ENCODE measurements at regions not wholly inside any gene's neighbourhood (a gene's known extent, or its start where the extent isn't known, plus 50 kb on each side); places are given as distances from the start of the nearest gene placed in this dataset.

DNA sequence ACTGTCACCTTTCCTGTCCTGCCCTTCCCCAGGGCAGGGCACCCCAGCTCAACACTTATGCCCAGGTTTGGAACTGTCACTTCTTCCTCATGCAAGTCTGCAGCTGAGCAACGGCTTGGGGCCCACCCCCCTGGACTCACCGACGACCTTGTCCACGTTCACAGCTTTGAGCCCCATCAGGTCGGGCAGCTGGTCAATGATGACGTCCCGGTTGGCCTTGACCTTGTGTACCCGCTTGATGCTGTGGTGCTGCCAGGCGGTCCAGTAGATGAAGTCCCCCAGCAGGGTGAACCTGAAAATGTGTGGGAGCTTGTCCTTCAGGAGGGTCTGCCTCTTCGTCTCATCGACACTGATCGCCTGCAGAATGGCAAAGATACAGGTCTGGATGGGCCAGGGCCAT lies 135.0 kb downstream of the CRYBB2 start:
- Mint-ChIP-seq H3K4me3 (ENCODE audit: low read depth) (no peak overlapping the region), H3K27me3 (ENCODE audit: low read depth) (no peaks in the 10 kb centered on the region), H3K36me3 (ENCODE audit: low read depth) (peaks cover 47% of the 10 kb centered on the region), H3K4me1 (ENCODE audit: low read depth) (no peaks in the 10 kb centered on the region), H3K27ac (no peak overlapping the region), H3K9me3 (no peaks in the 10 kb centered on the region)
- intact Hi-C loops (cut with micrococcal nuclease), result no loop called here
- DNase-seq (ENCODE audit: low spot score), result no peak

DNA sequence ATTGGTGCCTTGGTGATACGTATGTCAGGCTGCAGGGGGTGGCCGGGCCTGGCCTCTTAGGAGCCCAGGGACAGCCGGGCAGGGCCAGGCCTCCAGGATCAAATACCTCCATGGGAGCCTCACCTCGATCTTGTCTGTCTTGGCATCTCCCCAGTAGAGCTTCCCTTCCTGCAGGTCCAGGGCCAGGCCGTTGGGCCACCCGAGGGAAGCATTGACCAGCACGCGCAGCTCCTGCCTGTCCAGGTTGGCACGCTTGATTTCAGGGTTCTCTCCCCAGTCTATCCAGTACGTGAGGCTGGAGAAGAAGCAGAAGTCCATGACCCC lies 137.7 kb downstream of the CRYBB2 start:
- DNase-seq (ENCODE audit: low spot score), result no peak
- Mint-ChIP-seq H3K27ac (no peak overlapping the region), H3K4me3 (ENCODE audit: low read depth) (no peak overlapping the region), H3K4me1 (ENCODE audit: low read depth) (no peaks in the 10 kb centered on the region), H3K27me3 (ENCODE audit: low read depth) (no peaks in the 10 kb centered on the region), H3K9me3 (no peaks in the 10 kb centered on the region), H3K36me3 (ENCODE audit: low read depth) (peaks cover 34% of the 10 kb centered on the region)
- intact Hi-C loops (cut with micrococcal nuclease), result no loop called here

DNA sequence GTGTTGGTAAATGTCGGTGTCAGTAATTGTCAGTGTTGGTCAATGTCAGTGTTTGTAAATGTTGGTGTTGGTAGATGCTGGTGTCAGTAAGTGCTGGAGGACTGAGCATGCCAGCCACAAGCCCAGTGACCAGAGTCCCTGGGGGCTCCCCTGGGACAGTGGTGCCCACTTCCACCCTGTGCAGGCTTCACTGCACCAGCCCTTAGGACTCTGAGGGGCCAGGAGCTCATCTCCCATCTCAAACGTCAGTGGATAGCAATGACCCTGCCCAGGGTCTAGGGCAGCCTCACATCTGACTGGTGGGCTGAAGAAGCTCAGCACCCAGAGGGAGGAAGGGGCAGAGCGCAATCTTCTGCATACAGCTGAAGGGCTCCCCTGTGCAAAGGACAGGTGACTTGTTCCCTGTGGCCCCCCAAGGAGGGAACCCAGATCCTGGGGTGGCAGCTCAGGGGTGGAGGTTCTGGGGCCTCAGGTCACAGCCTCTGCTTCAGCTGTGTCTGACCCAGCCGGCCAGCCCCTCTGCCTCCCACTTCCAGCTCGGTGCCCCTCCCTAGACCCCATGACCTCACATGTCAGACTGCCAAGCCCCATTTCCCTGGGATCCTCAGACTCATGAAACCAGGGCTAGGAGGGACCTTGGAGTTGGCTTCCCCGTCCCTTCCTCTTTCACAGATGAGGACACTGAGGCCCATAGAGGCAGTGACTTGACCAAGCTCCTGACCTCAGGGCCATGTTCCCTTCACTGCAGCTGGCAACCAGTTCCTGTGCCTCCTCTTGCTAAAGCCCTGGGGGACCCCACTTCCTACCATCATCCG lies 138.4 kb downstream of the CRYBB2 start:
- intact Hi-C loops (cut with micrococcal nuclease), result no loop called here
- H3K27me3 Mint-ChIP-seq (ENCODE audit: low read depth), result no peaks in the 10 kb centered on the region
- H3K9me3 Mint-ChIP-seq, result no peaks in the 10 kb centered on the region
- H3K4me3 Mint-ChIP-seq (ENCODE audit: low read depth), result no peak overlapping the region
- peaks cover 2% of the 10 kb centered on the region for H3K4me1 Mint-ChIP-seq (ENCODE audit: low read depth)
- H3K36me3 Mint-ChIP-seq (ENCODE audit: low read depth), result peaks cover 34% of the 10 kb centered on the region
- DNase-seq (ENCODE audit: low spot score), result no peak
- H3K27ac Mint-ChIP-seq, result no peak overlapping the region

DNA sequence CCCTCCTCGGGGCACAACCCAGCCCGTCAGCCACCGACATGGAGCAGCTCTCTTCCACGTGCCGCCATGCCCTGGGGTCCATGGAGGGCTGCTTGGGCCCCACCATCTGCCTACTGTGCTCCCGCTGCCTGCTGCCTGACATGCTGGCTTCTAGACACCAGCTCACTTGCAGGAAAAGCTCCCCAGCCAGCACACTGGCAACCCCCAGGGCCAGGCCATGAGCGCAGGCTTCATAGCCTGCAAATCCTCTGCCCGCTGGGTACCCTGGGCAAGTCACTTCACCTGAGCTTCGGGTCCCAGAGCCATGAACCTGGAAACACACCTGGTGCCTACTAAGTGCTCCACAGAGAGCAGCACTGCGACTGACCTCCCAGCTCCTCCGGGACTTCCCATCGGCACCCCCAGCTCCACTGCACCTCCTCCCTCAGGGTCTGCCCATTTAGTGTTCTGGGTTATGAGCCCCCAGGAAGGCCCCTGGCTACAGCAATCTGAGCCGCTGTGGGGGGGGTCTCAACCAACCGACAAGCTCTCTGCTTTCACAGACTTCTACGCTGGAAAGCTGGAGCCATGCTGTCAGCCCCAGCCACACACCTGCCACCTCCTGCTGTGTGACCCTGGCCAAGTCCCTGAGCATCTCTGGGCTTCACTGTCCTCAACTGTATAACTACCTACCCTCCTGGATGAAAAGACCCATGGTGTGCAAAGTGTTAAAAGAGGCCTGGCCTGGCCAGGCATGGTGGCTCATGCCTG lies 139.2 kb downstream of the CRYBB2 start:
- peaks cover 33% of the 10 kb centered on the region for H3K36me3 Mint-ChIP-seq (ENCODE audit: low read depth)
- intact Hi-C loops (cut with micrococcal nuclease), result no loop called here
- peaks cover 2% of the 10 kb centered on the region for H3K4me1 Mint-ChIP-seq (ENCODE audit: low read depth)
- no peaks in the 10 kb centered on the region for H3K27me3 Mint-ChIP-seq (ENCODE audit: low read depth)
- no peak for DNase-seq (ENCODE audit: low spot score)
- no peaks in the 10 kb centered on the region for H3K9me3 Mint-ChIP-seq
- no peak overlapping the region for H3K27ac Mint-ChIP-seq
- H3K4me3 Mint-ChIP-seq (ENCODE audit: low read depth), result no peak overlapping the region

DNA sequence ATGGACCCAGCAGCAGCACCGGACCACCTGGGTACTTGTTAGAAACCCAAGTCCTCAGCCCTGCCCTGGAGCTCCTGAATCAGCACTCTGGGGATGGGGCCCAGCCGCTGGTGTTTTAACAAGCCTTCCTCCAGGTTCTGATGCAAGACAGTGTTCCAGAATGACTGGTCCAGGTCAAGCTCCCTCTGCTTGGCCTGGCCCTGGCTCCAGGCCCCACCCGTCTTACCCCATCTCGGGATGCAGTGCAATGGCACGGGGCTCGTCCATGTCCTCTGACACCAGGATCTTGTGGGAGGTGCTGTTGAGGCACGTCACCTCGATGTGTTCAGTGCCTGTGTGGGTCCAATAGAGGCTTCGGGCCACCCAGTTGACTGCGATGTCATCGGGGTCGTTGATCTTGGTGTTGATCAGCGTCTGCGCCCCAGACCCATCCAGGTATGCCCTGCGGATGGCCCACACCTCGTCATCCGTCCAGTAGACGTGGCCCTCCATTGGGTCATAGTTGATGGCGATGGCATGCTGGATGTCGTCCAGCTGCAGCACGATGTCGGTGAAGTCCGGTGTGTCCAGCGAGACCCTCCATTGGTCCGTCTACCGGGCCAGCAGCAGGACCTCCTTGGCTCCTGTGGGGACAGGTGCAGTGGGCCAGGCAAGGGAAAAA lies 140.3 kb downstream of the CRYBB2 start:
- H3K9me3 Mint-ChIP-seq, result no peaks in the 10 kb centered on the region
- DNase-seq (ENCODE audit: low spot score), result no peak

DNA sequence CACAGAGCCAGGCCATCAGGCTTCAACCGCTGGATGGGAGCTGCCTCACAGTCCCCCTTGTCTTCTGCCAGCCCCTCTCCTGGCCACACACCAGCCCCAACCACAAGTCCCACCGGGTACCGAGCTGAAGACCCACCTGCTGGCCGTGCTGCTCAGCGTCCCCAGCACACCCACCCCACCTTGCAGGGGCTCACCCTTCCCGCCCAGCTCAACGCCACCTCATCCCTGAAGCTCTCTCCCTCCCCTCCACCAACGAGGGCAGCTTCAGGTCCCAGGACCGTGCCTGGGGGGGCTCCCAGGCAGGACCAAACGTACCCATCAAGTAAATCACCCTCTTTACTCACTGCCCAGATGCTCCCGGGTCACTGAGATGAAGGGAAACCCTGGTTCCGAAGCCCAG lies 141.0 kb downstream of the CRYBB2 start:
- intact Hi-C loops (cut with micrococcal nuclease), result no loop called here
- no peaks in the 10 kb centered on the region for H3K27me3 Mint-ChIP-seq (ENCODE audit: low read depth)
- peaks cover 21% of the 10 kb centered on the region for H3K36me3 Mint-ChIP-seq (ENCODE audit: low read depth)
- H3K27ac Mint-ChIP-seq, result no peak overlapping the region
- H3K4me1 Mint-ChIP-seq (ENCODE audit: low read depth), result peaks cover 5% of the 10 kb centered on the region
- no peak for DNase-seq (ENCODE audit: low spot score)
- no peak overlapping the region for H3K4me3 Mint-ChIP-seq (ENCODE audit: low read depth)
- H3K9me3 Mint-ChIP-seq, result no peaks in the 10 kb centered on the region

More for the DNA sequence above, 140.3 kb downstream of the CRYBB2 start:
- H3K4me3 Mint-ChIP-seq (ENCODE audit: low read depth), result no peak overlapping the region
- no peak overlapping the region for H3K27ac Mint-ChIP-seq
- peaks cover 5% of the 10 kb centered on the region for H3K4me1 Mint-ChIP-seq (ENCODE audit: low read depth)
- H3K36me3 Mint-ChIP-seq (ENCODE audit: low read depth), result peaks cover 22% of the 10 kb centered on the region
- H3K27me3 Mint-ChIP-seq (ENCODE audit: low read depth), result no peaks in the 10 kb centered on the region
- intact Hi-C loops (cut with micrococcal nuclease), result no loop called here

DNA sequence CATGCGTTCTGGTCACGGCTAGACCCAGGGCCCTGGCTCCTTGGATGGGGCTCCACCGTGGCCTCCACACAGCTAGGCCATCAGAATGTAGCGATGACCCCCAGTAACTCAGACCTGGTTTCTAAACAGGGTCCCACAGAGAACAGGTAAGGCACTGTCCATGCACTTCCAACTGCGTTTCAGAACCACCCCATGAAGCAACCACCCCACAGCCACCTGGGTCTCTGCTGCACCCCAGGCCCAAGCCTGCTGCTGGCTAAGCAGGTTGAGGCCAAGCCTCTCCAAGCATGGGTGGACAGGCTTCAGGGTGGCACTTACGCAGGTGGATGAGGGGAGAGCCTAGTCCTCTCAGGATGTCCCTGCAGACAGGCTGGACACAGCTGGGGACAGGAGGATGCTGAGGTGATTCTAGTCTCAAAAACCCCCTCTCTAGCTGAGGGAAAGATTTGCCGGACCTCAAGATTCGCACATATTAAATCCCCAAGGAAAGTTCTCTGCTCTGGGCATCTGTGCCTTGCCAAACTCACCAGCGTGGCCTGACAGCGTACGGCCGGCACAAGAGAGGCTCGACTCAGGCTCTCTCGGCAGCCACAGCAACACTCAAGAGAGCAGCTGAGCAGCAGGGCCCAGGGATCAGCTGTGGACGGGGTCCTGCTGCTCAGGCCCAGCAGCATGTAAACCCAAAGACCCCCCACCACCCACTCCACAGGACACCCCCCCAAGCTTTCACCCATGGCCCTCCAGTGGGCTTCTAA lies 141.6 kb downstream of the CRYBB2 start:
- intact Hi-C loops (cut with micrococcal nuclease), result no loop called here
- H3K9me3 Mint-ChIP-seq, result no peaks in the 10 kb centered on the region
- H3K27me3 Mint-ChIP-seq (ENCODE audit: low read depth), result no peaks in the 10 kb centered on the region
- DNase-seq (ENCODE audit: low spot score), result no peak
- peaks cover 15% of the 10 kb centered on the region for H3K36me3 Mint-ChIP-seq (ENCODE audit: low read depth)
- no peak overlapping the region for H3K27ac Mint-ChIP-seq
- H3K4me1 Mint-ChIP-seq (ENCODE audit: low read depth), result peaks cover 5% of the 10 kb centered on the region
- no peak overlapping the region for H3K4me3 Mint-ChIP-seq (ENCODE audit: low read depth)

DNA sequence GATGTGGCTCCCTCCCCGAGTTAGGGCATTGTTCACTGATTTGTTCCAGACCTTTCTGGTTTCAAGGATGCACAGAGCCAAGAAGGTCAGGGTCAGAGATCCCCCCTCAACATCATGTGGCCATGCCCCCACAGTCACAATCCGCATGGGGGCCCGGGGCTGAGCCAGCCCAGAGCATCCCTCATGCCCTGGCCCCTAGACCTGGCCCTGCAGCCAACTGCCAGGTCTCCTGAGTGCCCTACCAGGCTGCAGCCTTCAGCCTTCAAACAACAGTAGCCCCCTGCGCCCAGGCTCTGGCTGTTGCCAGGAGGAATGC lies 142.4 kb downstream of the CRYBB2 start:
- Mint-ChIP-seq H3K36me3 (ENCODE audit: low read depth) (peaks cover 8% of the 10 kb centered on the region), H3K27ac (no peak overlapping the region), H3K9me3 (no peaks in the 10 kb centered on the region), H3K27me3 (ENCODE audit: low read depth) (no peaks in the 10 kb centered on the region), H3K4me1 (ENCODE audit: low read depth) (peaks cover 5% of the 10 kb centered on the region), H3K4me3 (ENCODE audit: low read depth) (no peak overlapping the region)
- intact Hi-C loops (cut with micrococcal nuclease), result loop anchor here (2.0 kb wide), 2 partner anchors 37 to 87 kb away; no protein-coding TSS in a partner anchor
- DNase-seq (ENCODE audit: low spot score), result no peak

DNA sequence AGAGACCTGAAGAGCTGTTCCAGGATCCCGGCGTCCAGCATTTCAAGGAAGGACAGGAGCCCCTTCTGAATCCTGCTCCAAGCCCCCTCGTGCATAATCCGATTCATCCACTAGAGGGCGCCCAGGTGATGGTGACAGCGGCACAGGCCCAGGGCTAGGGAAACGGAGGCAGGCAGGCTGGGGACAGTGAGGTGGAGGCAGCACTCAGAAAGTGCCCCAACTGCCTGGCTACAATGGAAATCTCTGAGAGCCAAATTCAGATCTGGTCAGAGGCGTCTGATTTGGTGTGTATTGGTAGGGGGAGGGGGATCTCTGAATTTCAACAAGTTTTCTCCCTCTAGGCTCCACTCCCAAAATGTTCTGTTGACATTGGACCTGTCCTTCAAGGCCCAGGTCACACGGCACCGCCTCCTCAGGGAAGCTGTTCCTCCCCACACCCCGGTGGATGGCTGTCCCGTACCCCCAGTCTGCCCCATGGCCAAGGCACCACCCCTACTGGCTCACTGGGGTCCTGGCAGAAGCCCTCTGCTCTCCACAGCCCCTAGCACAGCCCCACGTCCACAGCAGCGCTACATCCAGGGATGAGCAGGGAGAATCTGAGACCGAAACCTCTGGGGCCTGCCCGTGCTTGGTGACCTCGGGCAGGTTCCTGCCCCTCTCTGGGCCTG lies 142.9 kb downstream of the CRYBB2 start:
- peak; percentile 55 for DNase-seq (ENCODE audit: low spot score)
- H3K9me3 Mint-ChIP-seq, result no peaks in the 10 kb centered on the region
- peak overlapping the region; percentile 8 for H3K27ac Mint-ChIP-seq
- H3K27me3 Mint-ChIP-seq (ENCODE audit: low read depth), result no peaks in the 10 kb centered on the region
- H3K4me1 Mint-ChIP-seq (ENCODE audit: low read depth), result peaks cover 5% of the 10 kb centered on the region
- intact Hi-C loops (cut with micrococcal nuclease), result loop anchor here (2.0 kb wide), 2 partner anchors 36 to 86 kb away; no protein-coding TSS in a partner anchor
- H3K36me3 Mint-ChIP-seq (ENCODE audit: low read depth), result peaks cover 3% of the 10 kb centered on the region
- H3K4me3 Mint-ChIP-seq (ENCODE audit: low read depth), result no peak overlapping the region

DNA sequence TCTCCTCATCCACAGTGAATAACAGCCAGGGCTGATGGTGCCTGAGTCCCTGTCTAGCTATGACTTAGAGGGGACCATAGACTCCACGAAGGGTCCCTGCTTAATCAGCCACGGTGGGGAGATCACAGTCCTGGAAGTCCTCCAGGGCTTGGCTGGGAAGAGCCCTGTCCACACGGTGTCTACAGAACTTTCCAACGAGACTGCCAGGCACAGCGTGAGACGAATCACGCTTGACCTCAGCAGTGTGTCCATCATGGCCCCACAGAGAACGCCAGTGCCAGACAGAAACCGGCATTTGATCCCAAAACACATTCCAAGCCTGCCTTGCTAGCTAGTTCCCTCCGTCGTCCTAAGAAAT lies 143.4 kb downstream of the CRYBB2 start:
- H3K9me3 Mint-ChIP-seq, result no peaks in the 10 kb centered on the region
- intact Hi-C loops (cut with micrococcal nuclease), result loop anchor here (2.0 kb wide), 2 partner anchors 36 to 86 kb away; no protein-coding TSS in a partner anchor
- H3K36me3 Mint-ChIP-seq (ENCODE audit: low read depth), result no peaks in the 10 kb centered on the region
- no peak overlapping the region for H3K4me3 Mint-ChIP-seq (ENCODE audit: low read depth)
- no peak overlapping the region for H3K27ac Mint-ChIP-seq
- no peak for DNase-seq (ENCODE audit: low spot score)
- H3K27me3 Mint-ChIP-seq (ENCODE audit: low read depth), result no peaks in the 10 kb centered on the region
- peaks cover 5% of the 10 kb centered on the region for H3K4me1 Mint-ChIP-seq (ENCODE audit: low read depth)

DNA sequence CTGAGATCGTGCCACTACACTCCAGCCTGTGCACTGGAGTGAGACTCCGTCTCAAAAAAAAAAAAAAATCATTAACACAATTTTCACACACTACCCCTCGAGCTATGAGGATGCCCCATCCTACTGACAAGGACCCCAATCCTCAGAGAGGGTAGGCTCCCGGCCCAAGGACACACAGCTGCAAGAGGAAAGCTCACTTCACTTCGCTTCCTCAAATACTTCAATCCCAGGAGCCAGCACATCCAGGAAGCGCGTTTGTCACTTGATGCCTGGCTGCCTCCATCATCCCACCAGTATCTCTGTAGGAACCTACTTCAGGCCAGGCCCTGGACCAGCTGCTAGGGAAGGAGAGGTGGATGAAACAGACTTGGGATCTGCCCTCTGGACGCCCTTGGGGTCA lies 144.0 kb downstream of the CRYBB2 start:
- Mint-ChIP-seq H3K36me3 (ENCODE audit: low read depth) (peaks cover 3% of the 10 kb centered on the region), H3K4me1 (ENCODE audit: low read depth) (peaks cover 5% of the 10 kb centered on the region), H3K27ac (no peak overlapping the region), H3K4me3 (ENCODE audit: low read depth) (no peak overlapping the region), H3K9me3 (no peaks in the 10 kb centered on the region), H3K27me3 (ENCODE audit: low read depth) (no peaks in the 10 kb centered on the region)
- intact Hi-C loops (cut with micrococcal nuclease), result loop anchor here (2.0 kb wide), 2 partner anchors 35 to 85 kb away; no protein-coding TSS in a partner anchor
- no peak for DNase-seq (ENCODE audit: low spot score)

DNA sequence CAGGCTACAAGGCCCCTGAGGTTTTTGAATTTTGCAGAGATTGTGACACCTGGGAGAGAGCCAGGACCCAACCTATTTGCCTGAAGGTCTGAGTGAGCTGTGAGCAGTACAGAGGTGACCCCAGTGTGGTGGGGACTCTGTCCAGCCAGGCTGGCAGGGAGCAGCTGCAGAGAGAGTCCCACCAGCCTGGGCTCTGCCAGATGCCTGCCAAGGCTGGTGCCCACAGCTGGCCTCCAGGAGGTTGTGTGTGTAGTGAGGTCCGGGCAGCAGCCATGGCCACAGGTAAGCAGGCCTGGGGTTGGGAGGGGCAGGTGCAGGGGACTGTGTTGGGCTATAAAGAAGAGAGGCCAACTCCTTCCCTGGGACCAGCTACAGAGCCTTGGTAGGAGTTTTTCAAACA lies 144.8 kb downstream of the CRYBB2 start:
- no peak for DNase-seq (ENCODE audit: low spot score)
- intact Hi-C loops (cut with micrococcal nuclease), result no loop called here

More for the DNA sequence above, 144.8 kb downstream of the CRYBB2 start:
- H3K4me1 Mint-ChIP-seq (ENCODE audit: low read depth), result peaks cover 6% of the 10 kb centered on the region
- H3K9me3 Mint-ChIP-seq, result no peaks in the 10 kb centered on the region
- H3K27ac Mint-ChIP-seq, result no peak overlapping the region
- no peaks in the 10 kb centered on the region for H3K27me3 Mint-ChIP-seq (ENCODE audit: low read depth)
- no peak overlapping the region for H3K4me3 Mint-ChIP-seq (ENCODE audit: low read depth)
- H3K36me3 Mint-ChIP-seq (ENCODE audit: low read depth), result peaks cover 4% of the 10 kb centered on the region
